Smooth muscle cell (in vitro differentiated cells): ENCODE measurements at regions not wholly inside any gene's neighbourhood (a gene's known extent, or its start where the extent isn't known, plus 50 kb on each side); places are given as distances from the start of the nearest gene placed in this dataset.

ENCODE experiments used
- DNase-seq: peaks from one replicate; lab custom pipeline; 2025; ENCODE audit not compliant: unreplicated experiment; lab: John Stamatoyannopoulos, UW
- H2AFZ ChIP-seq: fragments of 200-600 bp; sonication (generic); 2 replicates; pipeline ENCODE4 v1.6.0; 2016; ENCODE audit warnings: antibody characterized with exemption, low read depth, mild to moderate bottlenecking
- H3F3A ChIP-seq: fragments of 200-600 bp; sonication (generic); 2 replicates; pipeline ENCODE4 v1.6.0; 2017; ENCODE audit warnings: antibody characterized with exemption, low read depth
- H3K27ac ChIP-seq: fragments of 200-600 bp; sonication (generic); 2 replicates; pipeline ENCODE4 v1.5.1; 2016; ENCODE audit warnings: low read depth, mild to moderate bottlenecking
- H3K27me3 ChIP-seq: fragments of 200-600 bp; sonication (generic); 2 replicates; pipeline ENCODE4 v1.6.1; 2016; ENCODE audit warnings: low read depth, mild to moderate bottlenecking
- H3K36me3 ChIP-seq: fragments of 200-600 bp; sonication (generic); 2 replicates; pipeline ENCODE4 v1.5.1; 2016; ENCODE audit warnings: low read depth
- H3K4me1 ChIP-seq: fragments of 200-600 bp; sonication (generic); 2 replicates; pipeline ENCODE4 v1.5.1; 2016; ENCODE audit warnings: low read depth
- H3K4me2 ChIP-seq: fragments of 200-600 bp; sonication (generic); 2 replicates; pipeline ENCODE4 v1.6.0; 2016; ENCODE audit warnings: mild to moderate bottlenecking
- H3K4me3 ChIP-seq: fragments of 200-600 bp; sonication (generic); 2 replicates; pipeline ENCODE4 v1.5.1; 2016; ENCODE audit warnings: mild to moderate bottlenecking
- H3K79me2 ChIP-seq: fragments of 200-600 bp; sonication (generic); 2 replicates; pipeline ENCODE4 v1.6.0; 2016; ENCODE audit warnings: low read depth, mild to moderate bottlenecking
- H3K9ac ChIP-seq: fragments of 200-600 bp; sonication (generic); 2 replicates; pipeline ENCODE4 v1.6.0; 2016; ENCODE audit warnings: low read depth
- H3K9me3 ChIP-seq: fragments of 200-600 bp; sonication (generic); replicated peaks from 2 replicates; pipeline ENCODE4 v1.5.1; 2016; ENCODE audit warnings: low read depth
- H4K20me1 ChIP-seq: fragments of 200-600 bp; sonication (generic); 2 replicates; pipeline ENCODE4 v1.6.0; 2016; ENCODE audit warnings: low read depth
- CTCF ChIP-seq: fragments of 200-600 bp; sonication (generic); IDR thresholded peaks from 2 replicates; pipeline ENCODE4 v1.5.1; 2017; ENCODE audit warnings: borderline replicate concordance, mild to moderate bottlenecking, antibody characterized with exemption; ENCODE audit not compliant: insufficient read depth, poor library complexity, severe bottlenecking
- WGBS: methylation state at CpG from one replicate; pipeline ENCODE4 v1.1.7; 2016; ENCODE audit warnings: low lambda C conversion rate; 5-methylcytosine and 5-hydroxymethylcytosine counted together

- Histone ChIP-seq H3K36me3 (no peaks in the 10 kb centered on the region), H3K9me3 (no peaks in the 10 kb centered on the region), H3K9ac (no peak overlapping the region), H3K27me3 (no peaks in the 10 kb centered on the region), H3K4me3 (no peak overlapping the region), H2AFZ (no peak overlapping the region), H3F3A (no peaks in the 10 kb centered on the region), H4K20me1 (no peaks in the 10 kb centered on the region), H3K4me2 (no peak overlapping the region), H3K79me2 (no peaks in the 10 kb centered on the region), H3K27ac (no peak overlapping the region), H3K4me1 (no peaks in the 10 kb centered on the region)
- DNase-seq: no peak
- no peak for TF ChIP-seq CTCF
Measured at GRCh38 chr1:102782144-102782543, 326.2 kb downstream of the COL11A1 start.

- no peaks in the 10 kb centered on the region for H3K9me3 ChIP-seq
- H3F3A ChIP-seq: no peaks in the 10 kb centered on the region
- no peak overlapping the region for H3K9ac ChIP-seq
- no peak for DNase-seq
- H3K79me2 ChIP-seq: no peaks in the 10 kb centered on the region
- no peaks in the 10 kb centered on the region for H3K27me3 ChIP-seq
- no peak overlapping the region for H2AFZ ChIP-seq
- H3K4me2 ChIP-seq: no peak overlapping the region
- WGBS: 68% methylated on average over 1 of the region's 1 CpG
- H3K4me3 ChIP-seq: no peak overlapping the region
- H3K36me3 ChIP-seq: no peaks in the 10 kb centered on the region
- H4K20me1 ChIP-seq: no peaks in the 10 kb centered on the region
- no peak overlapping the region for H3K27ac ChIP-seq
- TF ChIP-seq CTCF: no peak
- no peaks in the 10 kb centered on the region for H3K4me1 ChIP-seq
Measured at GRCh38 chr1:102776071-102776470, 332.3 kb downstream of the COL11A1 start.

- no peaks in the 10 kb centered on the region for H3K27me3 ChIP-seq
- no peaks in the 10 kb centered on the region for H3K4me1 ChIP-seq
- DNase-seq: no peak
- H3K36me3 ChIP-seq: no peaks in the 10 kb centered on the region
- no peak overlapping the region for H3K9ac ChIP-seq
- TF ChIP-seq CTCF: no peak
- no peaks in the 10 kb centered on the region for H4K20me1 ChIP-seq
- H3K4me2 ChIP-seq: no peak overlapping the region
- no peak overlapping the region for H2AFZ ChIP-seq
- no peak overlapping the region for H3K27ac ChIP-seq
- WGBS: 76% methylated on average over 8 of the region's 8 CpGs
- no peaks in the 10 kb centered on the region for H3K9me3 ChIP-seq
- no peak overlapping the region for H3K4me3 ChIP-seq
- H3F3A ChIP-seq: no peaks in the 10 kb centered on the region
- no peaks in the 10 kb centered on the region for H3K79me2 ChIP-seq
Measured at GRCh38 chr1:102772831-102773230, 335.5 kb downstream of the COL11A1 start.

GRCh38 chr1:102758418-102758817 is 349.9 kb downstream of the COL11A1 start:
- no peak overlapping the region for H2AFZ ChIP-seq
- no peaks in the 10 kb centered on the region for H3K79me2 ChIP-seq
- no peak overlapping the region for H3K4me3 ChIP-seq
- H3F3A ChIP-seq: no peaks in the 10 kb centered on the region
- 53% methylated on average over 1 of the region's 1 CpG for WGBS
- no peaks in the 10 kb centered on the region for H4K20me1 ChIP-seq
- no peak overlapping the region for H3K4me2 ChIP-seq
- H3K27me3 ChIP-seq: no peaks in the 10 kb centered on the region
- no peaks in the 10 kb centered on the region for H3K36me3 ChIP-seq
- no peak overlapping the region for H3K27ac ChIP-seq
- DNase-seq: no peak
- no peak for TF ChIP-seq CTCF
- H3K9me3 ChIP-seq: no peaks in the 10 kb centered on the region
- no peaks in the 10 kb centered on the region for H3K4me1 ChIP-seq
- H3K9ac ChIP-seq: no peak overlapping the region
